HepG2 (cell line): ENCODE measurements at regions not wholly inside any gene's neighbourhood (a gene's known extent, or its start where the extent isn't known, plus 50 kb on each side); places are given as distances from the start of the nearest gene placed in this dataset.

Experiments used
- ARNT ChIP-seq: fragments of 450-650 bp; IDR thresholded peaks from 2 replicates; pipeline ENCODE4 v1.6.1; 2017
- RBM39 ChIP-seq: fragments of 200-400 bp; formaldehyde crosslinking; IDR thresholded peaks from one replicate; pipeline ENCODE4 v1.6.1; 2018; ENCODE audit warnings: antibody characterized with exemption, mild to moderate bottlenecking, low read depth, low read length; ENCODE audit not compliant: poor library complexity, severe bottlenecking
- SMAD3 ChIP-seq: sonication (generic); formaldehyde crosslinking; IDR thresholded peaks from 2 replicates; pipeline ENCODE4 v1.4.0; 2020; ENCODE audit warnings: missing genetic modification reagents
- SP4 ChIP-seq: sonication (generic); formaldehyde crosslinking; IDR thresholded peaks from 2 replicates; pipeline ENCODE4 v1.8.1; 2023; ENCODE audit warnings: mild to moderate bottlenecking, missing genetic modification reagents
- SRF ChIP-seq: IDR thresholded peaks from 2 replicates; pipeline ENCODE4 v1.6.1; 2011; ENCODE audit warnings: mild to moderate bottlenecking, low read depth, low read length, moderate library complexity
- TF ChIP-seq, protein P1 (sequence below), 2 experiments: sonication (generic) in 1 of 2; formaldehyde crosslinking in 1 of 2; IDR thresholded peaks; 2 replicates each; pipeline versions ENCODE4 v1.5.1 to v1.6.1; 2011 to 2020; ENCODE audit warnings: borderline replicate concordance in 1 of 2, low read depth in 1 of 2, low read length in 1 of 2, mild to moderate bottlenecking in 1 of 2, missing genetic modification reagents in 1 of 2, moderate library complexity in 1 of 2
- TF ChIP-seq, protein P2 (sequence below): IDR thresholded peaks from 2 replicates; pipeline ENCODE4 v1.6.1; 2016; ENCODE audit warnings: low read depth, control low read depth
- TF ChIP-seq, protein P3 (sequence below): sonication (generic); formaldehyde crosslinking; IDR thresholded peaks from 2 replicates; pipeline ENCODE4 v1.4.0; 2020; ENCODE audit warnings: mild to moderate bottlenecking, missing genetic modification reagents

DNA sequence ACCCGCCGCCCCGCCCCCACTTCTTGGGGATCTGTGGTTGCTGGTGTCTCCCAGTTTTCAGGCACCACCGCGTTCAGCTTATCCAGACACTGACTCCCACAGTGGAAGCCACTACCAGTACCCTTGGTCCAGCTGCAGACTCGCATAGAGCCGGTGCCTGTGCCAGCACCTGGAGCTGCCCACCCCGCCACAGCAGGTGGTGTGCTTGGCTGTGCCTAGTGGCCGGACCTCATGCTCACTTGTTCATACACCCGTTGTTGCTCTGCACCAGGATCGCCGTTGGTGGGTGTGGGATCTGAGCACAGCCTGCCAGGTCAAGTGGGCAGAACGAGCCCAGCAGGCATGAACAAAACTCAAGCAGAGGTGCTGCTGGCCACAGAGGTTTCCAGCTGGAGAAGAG is 673.2 kb downstream of the RERGL start:
- TF ChIP-seq SMAD3 (CRISPR knock-in tag) (no peak), SRF (no peak), SP4 (CRISPR knock-in tag) (no peak), ARNT (no peak), RBM39 (no peak)
- TF ChIP-seq, protein P1, sequence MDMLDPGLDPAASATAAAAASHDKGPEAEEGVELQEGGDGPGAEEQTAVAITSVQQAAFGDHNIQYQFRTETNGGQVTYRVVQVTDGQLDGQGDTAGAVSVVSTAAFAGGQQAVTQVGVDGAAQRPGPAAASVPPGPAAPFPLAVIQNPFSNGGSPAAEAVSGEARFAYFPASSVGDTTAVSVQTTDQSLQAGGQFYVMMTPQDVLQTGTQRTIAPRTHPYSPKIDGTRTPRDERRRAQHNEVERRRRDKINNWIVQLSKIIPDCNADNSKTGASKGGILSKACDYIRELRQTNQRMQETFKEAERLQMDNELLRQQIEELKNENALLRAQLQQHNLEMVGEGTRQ (IDR thresholded peaks at IDR 0.05; ENCODE audit: low read depth, low read length): no peak
- TF ChIP-seq, protein P1 (CRISPR knock-in tag; IDR thresholded peaks at IDR 0.05; ENCODE audit: borderline replicate concordance): no peak
- TF ChIP-seq, protein P2, sequence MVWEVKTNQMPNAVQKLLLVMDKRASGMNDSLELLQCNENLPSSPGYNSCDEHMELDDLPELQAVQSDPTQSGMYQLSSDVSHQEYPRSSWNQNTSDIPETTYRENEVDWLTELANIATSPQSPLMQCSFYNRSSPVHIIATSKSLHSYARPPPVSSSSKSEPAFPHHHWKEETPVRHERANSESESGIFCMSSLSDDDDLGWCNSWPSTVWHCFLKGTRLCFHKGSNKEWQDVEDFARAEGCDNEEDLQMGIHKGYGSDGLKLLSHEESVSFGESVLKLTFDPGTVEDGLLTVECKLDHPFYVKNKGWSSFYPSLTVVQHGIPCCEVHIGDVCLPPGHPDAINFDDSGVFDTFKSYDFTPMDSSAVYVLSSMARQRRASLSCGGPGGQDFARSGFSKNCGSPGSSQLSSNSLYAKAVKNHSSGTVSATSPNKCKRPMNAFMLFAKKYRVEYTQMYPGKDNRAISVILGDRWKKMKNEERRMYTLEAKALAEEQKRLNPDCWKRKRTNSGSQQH (CRISPR knock-in tag): no peak
- TF ChIP-seq, protein P3, sequence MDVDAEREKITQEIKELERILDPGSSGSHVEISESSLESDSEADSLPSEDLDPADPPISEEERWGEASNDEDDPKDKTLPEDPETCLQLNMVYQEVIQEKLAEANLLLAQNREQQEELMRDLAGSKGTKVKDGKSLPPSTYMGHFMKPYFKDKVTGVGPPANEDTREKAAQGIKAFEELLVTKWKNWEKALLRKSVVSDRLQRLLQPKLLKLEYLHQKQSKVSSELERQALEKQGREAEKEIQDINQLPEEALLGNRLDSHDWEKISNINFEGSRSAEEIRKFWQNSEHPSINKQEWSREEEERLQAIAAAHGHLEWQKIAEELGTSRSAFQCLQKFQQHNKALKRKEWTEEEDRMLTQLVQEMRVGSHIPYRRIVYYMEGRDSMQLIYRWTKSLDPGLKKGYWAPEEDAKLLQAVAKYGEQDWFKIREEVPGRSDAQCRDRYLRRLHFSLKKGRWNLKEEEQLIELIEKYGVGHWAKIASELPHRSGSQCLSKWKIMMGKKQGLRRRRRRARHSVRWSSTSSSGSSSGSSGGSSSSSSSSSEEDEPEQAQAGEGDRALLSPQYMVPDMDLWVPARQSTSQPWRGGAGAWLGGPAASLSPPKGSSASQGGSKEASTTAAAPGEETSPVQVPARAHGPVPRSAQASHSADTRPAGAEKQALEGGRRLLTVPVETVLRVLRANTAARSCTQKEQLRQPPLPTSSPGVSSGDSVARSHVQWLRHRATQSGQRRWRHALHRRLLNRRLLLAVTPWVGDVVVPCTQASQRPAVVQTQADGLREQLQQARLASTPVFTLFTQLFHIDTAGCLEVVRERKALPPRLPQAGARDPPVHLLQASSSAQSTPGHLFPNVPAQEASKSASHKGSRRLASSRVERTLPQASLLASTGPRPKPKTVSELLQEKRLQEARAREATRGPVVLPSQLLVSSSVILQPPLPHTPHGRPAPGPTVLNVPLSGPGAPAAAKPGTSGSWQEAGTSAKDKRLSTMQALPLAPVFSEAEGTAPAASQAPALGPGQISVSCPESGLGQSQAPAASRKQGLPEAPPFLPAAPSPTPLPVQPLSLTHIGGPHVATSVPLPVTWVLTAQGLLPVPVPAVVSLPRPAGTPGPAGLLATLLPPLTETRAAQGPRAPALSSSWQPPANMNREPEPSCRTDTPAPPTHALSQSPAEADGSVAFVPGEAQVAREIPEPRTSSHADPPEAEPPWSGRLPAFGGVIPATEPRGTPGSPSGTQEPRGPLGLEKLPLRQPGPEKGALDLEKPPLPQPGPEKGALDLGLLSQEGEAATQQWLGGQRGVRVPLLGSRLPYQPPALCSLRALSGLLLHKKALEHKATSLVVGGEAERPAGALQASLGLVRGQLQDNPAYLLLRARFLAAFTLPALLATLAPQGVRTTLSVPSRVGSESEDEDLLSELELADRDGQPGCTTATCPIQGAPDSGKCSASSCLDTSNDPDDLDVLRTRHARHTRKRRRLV (CRISPR knock-in tag): no peak
